ENCODE measurements at regions not wholly inside any gene's neighbourhood (a gene's known extent, or its start where the extent isn't known, plus 50 kb on each side); places are given as distances from the start of the nearest gene placed in this dataset.
A peak's percentile ranks its signal among the peaks of the same experiment; 100 is the strongest.

GRCh38 chr2:9139491-9140443 lies 66.8 kb upstream of the ASAP2 start:
- peak; percentile 57 for DNase-seq (ENCODE audit: low read depth)
- in situ Hi-C loops (cut with HindIII; ENCODE audit: low pct_unique_long_range_greater_than_20kb, low sequenced_read_pairs) = no loop called here

GRCh38 chr2:9137379-9138150 lies 69.0 kb upstream of the ASAP2 start:
- in situ Hi-C loops (cut with HindIII; ENCODE audit: low pct_unique_long_range_greater_than_20kb, low sequenced_read_pairs) = no loop called here
- DNase-seq (ENCODE audit: low read depth) = no peak

GRCh38 chr2:9135822-9136558 lies 70.6 kb upstream of the ASAP2 start:
- in situ Hi-C loops (cut with HindIII; ENCODE audit: low pct_unique_long_range_greater_than_20kb, low sequenced_read_pairs) = no loop called here
- DNase-seq (ENCODE audit: low read depth) = no peak

GRCh38 chr2:9127316-9127715 lies 79.3 kb upstream of the ASAP2 start:
- in situ Hi-C loops (cut with HindIII; ENCODE audit: low pct_unique_long_range_greater_than_20kb, low sequenced_read_pairs) = no loop called here
- no peak for DNase-seq (ENCODE audit: low read depth)

GRCh38 chr2:9126540-9126939 lies 80.1 kb upstream of the ASAP2 start:
- DNase-seq (ENCODE audit: low read depth) = no peak
- in situ Hi-C loops (cut with HindIII; ENCODE audit: low pct_unique_long_range_greater_than_20kb, low sequenced_read_pairs) = no loop called here

- no peak for DNase-seq (ENCODE audit: low read depth)
- in situ Hi-C loops (cut with HindIII; ENCODE audit: low pct_unique_long_range_greater_than_20kb, low sequenced_read_pairs) = no loop called here
These were observed 82.3 kb upstream of the ASAP2 start for GRCh38 chr2:9124231-9124741.

- DNase-seq (ENCODE audit: low read depth) = no peak
- in situ Hi-C loops (cut with HindIII; ENCODE audit: low pct_unique_long_range_greater_than_20kb, low sequenced_read_pairs) = no loop called here
These were observed 83.5 kb upstream of the ASAP2 start for GRCh38 chr2:9123069-9123468.

- in situ Hi-C loops (cut with HindIII; ENCODE audit: low pct_unique_long_range_greater_than_20kb, low sequenced_read_pairs) = no loop called here
- no peak for DNase-seq (ENCODE audit: low read depth)
These were observed 84.2 kb upstream of the ASAP2 start for GRCh38 chr2:9122367-9122766.

- DNase-seq (ENCODE audit: low read depth) = no peak
- in situ Hi-C loops (cut with HindIII; ENCODE audit: low pct_unique_long_range_greater_than_20kb, low sequenced_read_pairs) = no loop called here
These were observed 88.1 kb upstream of the ASAP2 start for GRCh38 chr2:9118383-9118960.

- DNase-seq (ENCODE audit: low read depth) = no peak
- in situ Hi-C loops (cut with HindIII; ENCODE audit: low pct_unique_long_range_greater_than_20kb, low sequenced_read_pairs) = no loop called here
These were observed 91.4 kb upstream of the ASAP2 start for GRCh38 chr2:9115229-9115628.

- no peak for DNase-seq (ENCODE audit: low read depth)
- in situ Hi-C loops (cut with HindIII; ENCODE audit: low pct_unique_long_range_greater_than_20kb, low sequenced_read_pairs) = no loop called here
These were observed 92.2 kb upstream of the ASAP2 start for GRCh38 chr2:9114458-9114857.

GRCh38 chr2:9113916-9114315 lies 92.7 kb upstream of the ASAP2 start:
- no peak for DNase-seq (ENCODE audit: low read depth)
- in situ Hi-C loops (cut with HindIII; ENCODE audit: low pct_unique_long_range_greater_than_20kb, low sequenced_read_pairs) = no loop called here

- DNase-seq (ENCODE audit: low read depth) = no peak
- in situ Hi-C loops (cut with HindIII; ENCODE audit: low pct_unique_long_range_greater_than_20kb, low sequenced_read_pairs) = no loop called here
These were observed 93.3 kb upstream of the ASAP2 start for GRCh38 chr2:9113262-9113661.

GRCh38 chr2:9112079-9112721 lies 94.4 kb upstream of the ASAP2 start:
- in situ Hi-C loops (cut with HindIII; ENCODE audit: low pct_unique_long_range_greater_than_20kb, low sequenced_read_pairs) = no loop called here
- DNase-seq (ENCODE audit: low read depth) = peak; percentile 77

GRCh38 chr2:9110893-9111569 lies 95.6 kb upstream of the ASAP2 start:
- in situ Hi-C loops (cut with HindIII; ENCODE audit: low pct_unique_long_range_greater_than_20kb, low sequenced_read_pairs) = no loop called here
- no peak for DNase-seq (ENCODE audit: low read depth)

- no peak for DNase-seq (ENCODE audit: low read depth)
- in situ Hi-C loops (cut with HindIII; ENCODE audit: low pct_unique_long_range_greater_than_20kb, low sequenced_read_pairs) = no loop called here
These were observed 96.2 kb upstream of the ASAP2 start for GRCh38 chr2:9110346-9110884.

- in situ Hi-C loops (cut with HindIII; ENCODE audit: low pct_unique_long_range_greater_than_20kb, low sequenced_read_pairs) = no loop called here
- no peak for DNase-seq (ENCODE audit: low read depth)
These were observed 96.7 kb upstream of the ASAP2 start for GRCh38 chr2:9109871-9110270.

Data from Caki2 (cell line).